H1 (cell line): ENCODE measurements at regions not wholly inside any gene's neighbourhood (a gene's known extent, or its start where the extent isn't known, plus 50 kb on each side); places are given as distances from the start of the nearest gene placed in this dataset.

Experiments
- RBBP5 ChIP-seq: IDR thresholded peaks from 2 replicates; pipeline ENCODE4 v1.7.1; 2012; ENCODE audit warnings: low read depth, mild to moderate bottlenecking, inconsistent platforms, low read length, moderate library complexity, borderline replicate concordance
- SAP30 ChIP-seq: fragments of 300-600 bp; sonication (generic); IDR thresholded peaks from 2 replicates; pipeline ENCODE4 v1.7.1; 2012; ENCODE audit warnings: low read length, moderate library complexity, mild to moderate bottlenecking, inconsistent platforms; ENCODE audit not compliant: insufficient read depth, insufficient replicate concordance
- TAF1 ChIP-seq: IDR thresholded peaks from 2 replicates; pipeline ENCODE4 v1.6.1; 2011; ENCODE audit warnings: mild to moderate bottlenecking, low read depth, low read length

DNA sequence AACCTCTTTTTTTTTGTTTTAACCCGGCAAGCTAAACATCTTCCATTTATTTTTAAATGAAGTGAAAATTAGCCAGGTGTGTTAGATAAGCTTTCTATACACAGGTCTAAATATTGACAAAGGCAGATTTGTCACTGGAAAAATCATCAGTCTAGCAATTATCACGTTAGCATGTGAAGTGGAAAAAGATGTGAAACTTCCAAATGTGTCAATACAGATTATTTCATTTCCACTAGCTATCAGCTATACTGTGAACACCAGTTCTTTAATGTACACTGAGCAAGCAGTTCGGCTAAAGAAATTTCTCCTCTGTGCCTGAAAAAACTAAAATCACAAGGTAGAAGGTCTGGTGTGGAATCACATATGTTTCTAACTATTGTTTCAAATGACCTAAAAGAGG lies 96.6 kb upstream of the G2E3 start (continued):
- no peak for TF ChIP-seq RBBP5
- TF ChIP-seq TAF1, result no peak
- TF ChIP-seq SAP30, result no peak
